ENCODE measurements at regions not wholly inside any gene's neighbourhood (a gene's known extent, or its start where the extent isn't known, plus 50 kb on each side); places are given as distances from the start of the nearest gene placed in this dataset.

GRCh38 chr1:55334160-55334559 is 119.0 kb upstream of the USP24 start:
- Histone ChIP-seq H4K5ac (ENCODE audit: insufficient read length, low read depth, low read length) (no peak overlapping the region), H4K8ac (ENCODE audit: extremely low read depth, insufficient read depth, low read length) (no peak overlapping the region; the same call in 1 of the 2 replicates), H4K20me1 (replicated peaks in 1 of 2; ENCODE audit: control insufficient read depth in 1 of 2, insufficient read depth in 2 of 2, low read length in 2 of 2) (no peaks in the 10 kb centered on the region), H2AK5ac (ENCODE audit: low read depth, low read length) (no peak overlapping the region), H3K56ac (replicated peaks; ENCODE audit: insufficient read length, low read depth, low read length) (no peak overlapping the region), H3K27me3 (replicated peaks in 1 of 4; ENCODE audit: control insufficient read depth in 3 of 4, extremely low read depth in 1 of 4, insufficient read depth in 3 of 4, low read length in 3 of 4) (no peaks in the 10 kb centered on the region), H4K91ac (replicated peaks; ENCODE audit: insufficient read length, low read length) (no peak overlapping the region), H2BK12ac (ENCODE audit: low read depth, low read length) (no peak overlapping the region), H2AFZ (ENCODE audit: low read length) (no peak overlapping the region), H2BK15ac (ENCODE audit: low read length) (no peak overlapping the region), H3K4me1 (replicated peaks in 1 of 4; ENCODE audit: control insufficient read depth in 3 of 4, insufficient read depth in 4 of 4, low read length in 3 of 4) (peaks cover 0 to 3% (median 0%) of the 10 kb centered on the region in 4 experiments; a peak in 2 of 7 replicates), H3K4me2 (ENCODE audit: insufficient read depth in 1 of 2, low read depth in 2 of 2, low read length in 2 of 2) (no peak overlapping the region), H3K9me3 (ENCODE audit: insufficient read depth in 2 of 2, low read depth in 1 of 2, low read length in 1 of 2) (peaks cover 0 to 3% of the 10 kb centered on the region in 2 experiments; a peak in 1 of 4 replicates), H2BK5ac (ENCODE audit: low read depth, low read length) (no peak overlapping the region), H2BK20ac (ENCODE audit: low read length) (no peak overlapping the region), H3K4ac (replicated peaks; ENCODE audit: insufficient read length, low read depth, low read length) (no peak overlapping the region), H3K36me3 (ENCODE audit: control insufficient read depth in 2 of 4, insufficient read depth in 4 of 4, low read length in 3 of 4) (no peaks in the 10 kb centered on the region), H3K79me2 (ENCODE audit: control insufficient read depth in 1 of 2, insufficient read depth in 2 of 2, low read length in 2 of 2) (no peaks in the 10 kb centered on the region), H2BK120ac (replicated peaks; ENCODE audit: low read depth, low read length) (no peak overlapping the region), H3K23me2 (ENCODE audit: low read depth, low read length) (no peaks in the 10 kb centered on the region), H3K23ac (ENCODE audit: insufficient read length) (no peak overlapping the region), H3K14ac (ENCODE audit: insufficient read length) (no peak overlapping the region), H3K79me1 (ENCODE audit: low read depth, low read length) (no peaks in the 10 kb centered on the region), H3K9ac (replicated peaks in 1 of 4; ENCODE audit: extremely low read depth in 1 of 4, low read depth in 3 of 4, low read length in 3 of 4) (no peak overlapping the region), H3K4me3 (ENCODE audit: extremely low read depth in 1 of 4, insufficient read depth in 2 of 4, low read depth in 3 of 4, low read length in 4 of 4) (no peak overlapping the region), H3K27ac (ENCODE audit: low read depth, low read length) (no peak overlapping the region), H3K18ac (ENCODE audit: extremely low read depth, low read length) (no peak overlapping the region)
- WGBS, 2 experiments (ENCODE audit: extremely low coverage in 1 of 2, insufficient coverage in 1 of 2, insufficient read length in 1 of 2, insufficient replicate concordance in 2 of 2, low coverage in 1 of 2, low lambda C conversion rate in 2 of 2, missing lambda C conversion rate in 1 of 2), result 88% methylated on average over 3 of the region's 3 CpGs; no CpG with 5 or more reads in 1 of the 2 experiments
- CTCF ChIA-PET (ENCODE audit: partially characterized antibody), result interaction anchor here (1.0 to 2.2 kb wide), 4 partner anchors 10 to 50 kb away, joined by 3 to 10 read pairs (median 5); no protein-coding TSS in a partner anchor
- TF ChIP-seq ASH2L (IDR thresholded peaks at IDR 0.05; ENCODE audit: low read length), result no peak
- TF ChIP-seq, protein P1, sequence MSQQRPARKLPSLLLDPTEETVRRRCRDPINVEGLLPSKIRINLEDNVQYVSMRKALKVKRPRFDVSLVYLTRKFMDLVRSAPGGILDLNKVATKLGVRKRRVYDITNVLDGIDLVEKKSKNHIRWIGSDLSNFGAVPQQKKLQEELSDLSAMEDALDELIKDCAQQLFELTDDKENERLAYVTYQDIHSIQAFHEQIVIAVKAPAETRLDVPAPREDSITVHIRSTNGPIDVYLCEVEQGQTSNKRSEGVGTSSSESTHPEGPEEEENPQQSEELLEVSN (IDR thresholded peaks at IDR 0.05), result no peak
- TF ChIP-seq SP2 (IDR thresholded peaks at IDR 0.05; ENCODE audit: low read length), result no peak
- TF ChIP-seq KDM4A (IDR thresholded peaks at IDR 0.05; ENCODE audit: low read depth, low read length, severe bottlenecking), result no peak
- TF ChIP-seq KDM5A (IDR thresholded peaks at IDR 0.05; ENCODE audit: low read length), result no peak
- no peak for TF ChIP-seq TCF12 (IDR thresholded peaks at IDR 0.05; ENCODE audit: low read depth, low read length)
- no peak for TF ChIP-seq ATF2 (IDR thresholded peaks at IDR 0.05; ENCODE audit: low read length)
- no peak for TF ChIP-seq SIRT6 (IDR thresholded peaks at IDR 0.05; ENCODE audit: low read length)
- no peak for FAIRE-seq
- DNase-seq (ENCODE audit: low read depth in 1 of 2, low spot score in 2 of 2), result no peak
- POLR2A ChIA-PET (ENCODE audit: partially characterized antibody), result no interaction called here
